Fibroblast of skin of back (primary cell): ENCODE measurements at regions not wholly inside any gene's neighbourhood (a gene's known extent, or its start where the extent isn't known, plus 50 kb on each side); places are given as distances from the start of the nearest gene placed in this dataset.
A peak's percentile ranks its signal among the peaks of the same experiment; 100 is the strongest.
"Not testable (repeated sequence)": the region's sequence is repeated elsewhere in the genome, so short reads cannot be mapped to it uniquely, and the experiment has no call there.

Experiments used
- DNase-seq: peaks from one replicate; pipeline ENCODE4 v3.0.0-alpha.2; 2013

DNA sequence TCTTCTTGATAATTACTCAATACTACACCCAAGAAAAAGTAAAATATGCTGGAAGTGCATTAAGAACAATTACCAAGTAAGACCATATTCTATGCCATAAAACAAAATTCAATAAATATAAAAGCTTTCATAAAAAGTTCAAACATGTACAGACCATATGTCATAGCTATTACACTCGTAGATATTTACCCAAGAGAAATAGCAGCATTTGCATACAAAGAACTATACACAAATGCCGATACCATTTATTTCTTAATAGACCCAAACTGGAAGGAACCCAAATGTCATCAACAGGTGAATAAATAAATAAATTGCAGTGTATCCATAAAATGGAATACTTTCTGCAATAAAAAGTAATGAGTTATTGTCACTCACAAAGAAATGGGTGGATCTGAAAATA, 78.3 kb upstream of the SLC16A7 start:
- DNase-seq, result no peak

DNA sequence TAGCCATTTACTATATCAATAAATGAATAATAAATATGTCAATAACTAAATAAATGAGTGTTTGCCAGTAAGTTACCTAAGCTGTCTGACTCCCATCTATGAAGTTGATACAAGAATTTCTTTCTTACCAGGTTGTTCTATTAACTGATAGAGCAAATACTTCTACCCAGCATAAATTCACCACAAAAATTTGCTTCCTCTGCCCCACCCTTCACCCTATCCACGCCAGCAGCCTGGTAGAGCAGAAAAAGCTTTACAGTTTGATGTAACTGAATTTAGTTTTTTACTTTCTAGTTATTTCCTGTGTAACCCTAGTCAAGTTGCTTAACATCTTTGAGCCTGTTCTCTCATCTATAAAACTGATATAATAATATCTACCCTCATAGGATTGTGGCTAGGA, 94.9 kb upstream of the SLC16A7 start:
- DNase-seq, result no peak

DNA sequence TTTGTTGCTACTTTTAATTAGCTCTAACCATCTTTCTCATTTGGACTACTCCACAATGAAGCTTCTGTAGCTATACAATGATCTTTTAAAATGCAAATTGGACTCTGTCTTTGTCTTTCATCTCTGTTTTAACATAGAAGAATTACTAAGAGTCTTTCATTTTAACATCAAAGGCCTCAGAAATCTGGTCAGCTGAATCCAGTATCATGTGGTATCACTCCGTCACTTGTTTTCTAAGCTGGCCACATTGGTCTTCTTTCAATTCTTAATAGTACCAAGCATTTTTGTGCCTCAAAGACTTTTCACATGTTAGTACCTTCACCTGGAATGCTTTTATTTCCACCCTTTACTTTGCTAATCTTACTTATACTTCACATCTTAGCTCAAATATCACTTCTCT, 95.5 kb upstream of the SLC16A7 start:
- no peak for DNase-seq

DNA sequence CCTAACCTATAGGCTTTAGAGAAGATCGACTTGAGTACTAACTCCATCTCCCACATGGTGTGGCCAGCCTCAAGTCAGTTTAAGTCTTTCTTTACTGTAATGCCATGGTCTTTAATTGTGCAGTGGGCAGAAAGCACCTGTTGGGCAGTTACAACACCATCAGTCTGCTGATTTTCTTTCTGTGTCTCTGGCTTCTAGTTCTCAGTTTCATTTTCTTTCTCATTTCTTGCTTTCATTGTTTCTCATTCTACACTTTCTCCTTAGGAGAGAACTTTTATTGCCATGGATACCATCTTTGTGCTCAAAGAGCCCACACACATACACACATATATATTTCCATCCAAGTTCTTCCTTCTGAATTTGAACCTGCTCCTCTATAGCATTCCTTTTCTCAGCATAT, 96.1 kb upstream of the SLC16A7 start:
- no peak for DNase-seq

DNA sequence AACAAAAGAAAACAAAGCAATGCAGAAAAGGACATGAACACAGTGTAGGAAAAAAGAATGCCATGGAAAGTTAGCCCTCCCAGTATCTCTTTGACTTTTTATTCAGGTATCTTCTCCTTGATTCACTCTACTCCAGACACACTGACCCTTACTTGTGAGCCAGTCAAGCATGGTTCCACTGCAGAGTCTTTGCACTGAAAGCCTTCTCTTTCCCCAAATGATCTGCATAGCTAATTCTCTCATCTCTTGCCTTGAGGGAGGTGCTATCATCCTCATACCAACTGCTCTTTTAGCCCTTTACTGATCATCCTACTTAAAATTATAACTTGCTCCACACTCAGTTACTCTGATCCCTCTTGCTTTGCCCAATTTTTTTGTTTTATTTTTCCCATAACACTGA, 101.2 kb upstream of the SLC16A7 start:
- DNase-seq, result no peak

DNA sequence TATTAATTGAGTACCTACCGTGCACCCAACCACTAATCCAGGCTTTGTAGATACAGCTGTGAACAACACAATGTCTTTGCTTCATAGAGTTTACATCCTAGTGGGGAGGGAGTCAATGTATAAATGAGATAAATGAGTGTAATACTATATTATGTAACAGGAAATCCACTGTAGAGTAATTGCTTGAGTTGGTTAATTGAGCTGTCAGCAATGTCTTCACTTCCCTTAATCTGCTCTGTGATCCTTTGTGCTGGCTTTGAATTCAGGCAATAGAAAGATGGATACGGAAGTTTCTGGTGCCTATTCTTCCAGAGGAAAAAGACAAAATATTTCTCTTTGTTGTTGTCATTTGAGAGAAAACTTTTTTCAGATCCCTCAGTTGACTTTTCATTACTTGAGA, 104.0 kb upstream of the SLC16A7 start:
- DNase-seq, result no peak

DNA sequence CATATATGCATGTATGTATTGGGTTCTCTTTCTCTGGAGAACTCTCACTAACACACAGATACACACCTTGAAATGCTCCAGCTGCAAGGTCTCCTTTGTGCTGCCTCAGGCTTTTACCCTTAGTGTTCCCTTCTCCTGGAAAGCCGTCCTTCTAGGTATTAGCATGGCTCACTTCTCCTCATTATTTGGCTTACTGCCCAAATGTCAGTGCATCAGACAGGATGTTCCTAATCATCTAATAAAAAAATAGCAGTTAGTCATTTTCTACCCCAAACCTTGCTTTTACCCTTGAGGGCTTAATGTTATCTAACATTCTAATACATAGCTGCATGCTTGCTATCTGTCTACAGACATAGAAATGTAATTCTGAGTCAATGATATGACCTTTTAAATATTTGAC, 109.0 kb upstream of the SLC16A7 start:
- DNase-seq, result peak; percentile 37

DNA sequence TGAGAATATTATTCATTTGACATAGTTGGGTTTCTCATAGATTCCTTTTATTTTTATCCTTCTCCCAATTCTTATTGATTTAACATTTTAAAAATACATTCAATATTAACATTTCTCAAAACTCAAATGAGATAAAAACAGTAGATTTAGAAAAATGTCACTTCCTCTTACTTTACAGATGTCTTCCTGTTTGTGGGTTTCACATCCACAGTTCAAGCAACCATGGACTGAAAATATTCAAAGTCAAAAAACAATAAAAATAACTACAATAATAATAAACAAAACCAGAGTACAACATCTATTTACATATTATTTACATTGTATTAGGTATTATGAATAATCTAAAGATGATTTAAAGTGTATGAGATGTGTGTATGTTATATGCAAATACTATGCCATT, 111.3 kb upstream of the SLC16A7 start:
- DNase-seq, result no peak

DNA sequence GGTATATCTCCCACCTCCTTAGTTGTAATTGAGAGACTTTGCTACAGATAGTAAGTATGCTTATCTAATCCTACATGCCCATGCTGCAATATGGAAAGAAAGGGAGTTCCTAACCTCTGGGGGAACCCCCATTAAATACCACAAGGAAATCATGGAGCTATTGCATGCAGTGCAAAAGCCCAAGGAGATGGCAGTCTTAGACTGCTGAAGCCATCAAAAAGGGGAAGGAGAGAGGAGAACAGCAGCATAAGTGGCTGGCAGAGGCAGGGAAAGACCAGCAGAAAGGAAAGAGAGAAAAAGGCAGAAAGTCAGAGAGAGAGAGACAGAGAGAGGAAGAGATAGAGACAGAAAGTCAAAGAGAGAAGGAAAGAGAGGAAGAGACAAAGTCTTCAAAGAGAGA, 121.6 kb upstream of the SLC16A7 start:
- not testable (repeated sequence) for DNase-seq

DNA sequence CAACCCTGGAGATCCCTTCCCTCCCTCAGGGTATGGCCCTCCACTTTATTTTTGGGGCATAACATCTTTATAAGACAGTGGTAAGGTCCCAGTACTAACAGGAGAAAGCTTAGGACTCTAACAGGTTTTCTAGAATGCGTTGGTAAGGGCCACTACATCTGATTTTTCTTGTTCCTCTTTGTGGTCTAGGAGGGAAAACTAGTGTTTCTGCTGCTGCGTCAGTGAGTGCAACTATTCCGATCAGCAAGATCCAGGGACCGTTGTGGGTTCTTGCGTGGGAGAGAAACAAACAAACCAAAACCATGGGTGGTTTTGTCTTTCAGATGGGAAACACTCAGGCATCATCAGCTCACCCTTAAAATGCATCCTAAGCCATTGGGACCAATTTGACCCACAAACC, 123.6 kb upstream of the SLC16A7 start:
- DNase-seq, result no peak

DNA sequence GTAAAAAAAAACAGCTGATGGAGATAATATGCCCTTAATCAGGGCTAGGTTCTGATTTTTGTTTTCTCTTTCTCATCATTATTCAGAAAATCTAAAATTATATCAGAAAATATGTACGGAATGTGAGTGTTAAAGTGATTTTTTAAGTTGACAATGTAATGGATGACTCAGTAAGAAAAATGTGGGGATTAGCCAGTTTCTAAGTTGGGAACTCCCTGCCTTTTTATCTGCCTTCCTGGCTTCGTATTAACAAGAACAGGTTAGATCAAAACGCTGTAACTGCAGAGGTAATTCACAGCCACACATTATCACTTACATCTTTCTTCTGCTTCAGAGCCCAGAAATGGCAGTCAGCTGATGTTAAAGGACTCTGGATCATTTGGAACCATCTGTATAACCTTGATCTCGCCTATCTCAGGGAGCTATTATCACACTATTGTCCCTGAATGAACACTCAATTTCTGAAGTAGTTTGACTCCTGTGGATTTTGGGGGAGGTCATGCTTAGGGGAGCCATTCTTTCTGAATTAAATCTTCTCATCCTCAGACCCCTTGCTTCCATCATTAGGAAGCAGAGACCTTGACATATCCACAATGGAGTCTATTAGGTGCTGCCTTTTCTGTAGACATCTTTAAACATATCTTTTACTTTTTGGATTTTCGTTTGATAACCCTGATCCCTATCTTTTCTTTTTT, 135.7 kb upstream of the SLC16A7 start:
- DNase-seq, result peak; percentile 77

DNA sequence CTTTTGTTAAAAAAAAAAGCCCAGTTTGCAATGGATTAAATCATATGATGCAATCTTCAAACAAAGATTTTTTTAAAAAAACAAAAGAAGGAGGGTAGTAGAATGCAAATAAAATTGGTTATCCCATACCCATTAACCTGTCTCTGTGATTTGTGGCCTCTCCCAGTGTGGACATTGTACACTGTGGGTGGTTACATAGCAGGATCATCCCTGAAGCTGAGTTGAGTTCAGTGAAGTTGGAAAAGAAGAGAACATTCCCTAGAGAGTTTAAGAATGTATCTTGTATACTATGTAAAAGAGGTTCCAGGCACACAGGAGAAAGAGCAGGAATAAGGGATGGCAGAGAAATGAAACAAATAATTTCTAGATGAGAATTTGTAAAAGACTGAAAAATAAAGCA, 142.4 kb upstream of the SLC16A7 start:
- DNase-seq, result peak; percentile 32

DNA sequence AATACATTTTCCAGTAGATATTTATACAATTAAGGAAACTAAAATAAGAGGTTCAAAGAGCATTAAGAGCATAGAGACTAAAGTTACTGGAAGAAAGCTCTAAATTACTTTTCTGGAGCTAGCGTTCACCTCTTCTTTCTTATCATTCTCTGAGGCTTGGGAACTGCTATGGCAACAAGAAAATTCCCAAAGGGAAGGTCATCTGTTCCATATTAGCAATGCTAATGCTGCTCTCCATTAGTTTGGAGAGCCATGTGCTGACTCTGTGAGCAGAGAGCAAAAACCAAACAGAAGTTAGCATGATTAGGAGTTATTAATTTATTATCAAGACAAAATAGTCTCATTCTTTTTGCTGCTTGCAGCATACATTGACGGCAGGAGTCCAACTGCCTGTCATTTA, 143.1 kb upstream of the SLC16A7 start:
- peak; percentile 61 for DNase-seq

DNA sequence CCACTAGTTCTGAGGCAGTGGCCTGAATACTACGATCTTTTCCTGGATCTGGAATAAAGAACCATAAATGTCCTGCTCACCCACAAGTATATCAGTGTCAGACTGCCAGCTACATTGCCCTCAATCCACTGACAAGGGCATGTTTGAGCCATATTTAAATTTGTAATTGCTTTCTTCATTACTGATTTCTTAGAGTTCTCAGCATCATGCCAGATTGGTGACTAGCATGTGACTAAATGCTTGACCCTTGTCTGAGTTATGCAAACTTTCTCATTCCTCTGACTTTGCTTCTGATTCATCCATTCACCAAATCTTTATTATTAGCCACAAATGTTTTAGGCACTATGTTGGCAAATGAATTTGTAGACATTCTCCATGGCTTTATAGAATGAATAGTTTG, 143.6 kb upstream of the SLC16A7 start:
- DNase-seq, result peak; percentile 91

DNA sequence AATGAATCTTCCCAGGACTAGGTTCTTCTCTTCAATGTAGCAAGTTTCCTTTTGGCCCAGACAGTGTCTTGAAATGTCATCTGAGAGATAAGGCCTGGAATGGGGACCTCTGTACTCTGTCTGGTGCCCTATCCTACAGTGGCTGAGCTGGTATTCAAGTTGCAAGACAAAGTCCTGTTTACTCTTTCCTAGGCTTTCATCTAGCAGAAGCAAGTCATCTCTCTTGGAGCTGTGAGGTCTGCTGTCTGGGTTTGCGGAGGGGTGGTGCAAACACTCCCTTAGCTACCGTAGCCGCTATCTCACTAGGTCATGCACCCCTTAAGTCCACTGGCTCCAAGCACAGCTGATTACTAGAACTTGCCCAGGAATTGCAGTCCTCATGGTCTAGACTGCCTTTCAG, 149.7 kb upstream of the SLC16A7 start:
- no peak for DNase-seq

DNA sequence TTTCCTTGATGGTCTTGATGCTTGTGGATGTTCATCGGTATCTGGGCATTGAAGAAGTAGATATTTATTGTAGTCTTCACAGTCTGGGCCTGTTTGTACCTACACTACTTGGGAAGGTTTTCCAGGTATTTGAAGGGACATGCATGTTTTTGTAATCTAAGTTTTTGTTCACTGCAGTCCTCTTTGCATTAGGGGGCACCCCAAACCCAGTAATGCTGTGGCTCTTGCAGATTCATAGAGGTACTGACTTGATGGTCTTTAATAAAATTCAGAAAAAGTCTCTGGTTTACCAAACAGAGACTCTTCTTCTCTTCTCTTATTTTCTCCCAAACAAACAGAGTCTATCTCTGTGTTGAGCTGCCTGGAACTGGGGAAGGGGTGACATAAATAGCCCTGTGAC, 150.9 kb upstream of the SLC16A7 start:
- DNase-seq, result no peak

DNA sequence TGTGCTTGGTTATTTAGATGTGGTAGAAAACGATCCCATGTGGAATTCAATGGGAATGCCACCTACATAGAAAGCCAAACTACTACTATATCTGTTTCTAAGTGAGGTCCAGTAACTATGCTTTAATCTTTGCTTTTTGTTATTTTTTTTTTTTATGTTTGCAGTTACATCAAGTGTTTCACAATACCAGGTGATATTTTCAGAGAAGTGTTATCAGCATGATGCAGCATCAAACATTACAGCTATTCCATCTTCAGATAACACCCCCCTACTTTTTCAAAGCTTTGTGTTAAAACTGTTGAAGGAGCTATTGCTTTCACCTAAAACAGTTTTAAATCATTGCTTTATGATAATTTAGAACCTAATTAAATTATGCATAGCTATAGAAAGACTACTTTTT, 163.8 kb upstream of the SLC16A7 start:
- DNase-seq, result no peak

DNA sequence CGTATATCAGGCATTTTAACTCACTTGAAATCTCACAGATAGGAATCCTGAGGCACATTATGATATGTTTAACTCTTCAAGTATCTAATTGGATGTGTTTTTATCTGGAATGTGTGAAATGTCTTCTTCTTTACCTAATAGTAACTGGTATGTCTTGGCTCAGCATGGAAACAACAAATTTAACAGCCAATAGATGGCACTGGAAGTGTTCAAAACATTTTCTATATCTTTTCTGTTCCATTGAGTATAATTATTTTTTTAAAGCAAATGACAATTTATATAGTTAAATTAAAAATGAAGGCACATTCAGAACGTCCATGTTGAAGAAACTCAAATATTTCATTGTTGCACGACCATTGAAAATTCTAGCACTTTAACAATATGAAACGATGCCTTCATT, 164.6 kb upstream of the SLC16A7 start:
- DNase-seq, result peak; percentile 31

DNA sequence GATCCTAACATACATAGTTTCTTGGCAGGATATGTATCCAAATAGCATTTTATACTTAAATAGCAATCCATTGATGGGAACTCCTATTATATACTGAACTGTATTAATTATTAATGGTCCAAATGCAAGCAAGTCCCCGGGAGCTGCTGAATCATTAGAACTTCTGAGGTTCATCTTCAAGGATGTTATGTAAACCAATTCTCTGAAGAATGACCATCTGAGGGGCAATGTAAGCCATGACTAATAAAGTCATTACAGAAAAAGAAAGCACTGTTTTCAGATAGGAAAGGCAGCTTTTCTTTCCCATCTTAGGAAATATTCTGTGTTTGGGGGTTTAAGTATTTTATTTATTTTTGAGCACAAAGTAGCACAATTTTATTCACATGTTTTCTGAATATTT, 166.1 kb upstream of the SLC16A7 start:
- peak; percentile 52 for DNase-seq

DNA sequence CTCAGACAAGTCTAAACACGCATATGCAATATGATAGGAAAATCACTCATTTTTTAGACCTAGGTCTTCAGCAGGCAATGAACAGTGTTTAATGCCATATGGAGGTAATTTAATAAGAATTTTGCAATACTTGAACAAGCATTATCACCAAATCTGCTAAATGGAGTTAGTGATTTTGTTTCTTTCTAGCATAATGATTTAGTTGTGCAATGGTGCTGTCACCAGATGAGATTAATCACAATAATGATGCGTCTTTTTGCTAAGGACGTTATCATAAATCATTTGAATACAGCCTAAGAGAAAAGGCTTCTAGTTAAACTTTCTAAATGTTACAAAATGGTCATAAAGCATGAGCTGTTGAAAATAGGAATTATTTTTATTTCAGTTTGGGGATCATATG, 170.0 kb upstream of the SLC16A7 start:
- DNase-seq, result no peak

DNA sequence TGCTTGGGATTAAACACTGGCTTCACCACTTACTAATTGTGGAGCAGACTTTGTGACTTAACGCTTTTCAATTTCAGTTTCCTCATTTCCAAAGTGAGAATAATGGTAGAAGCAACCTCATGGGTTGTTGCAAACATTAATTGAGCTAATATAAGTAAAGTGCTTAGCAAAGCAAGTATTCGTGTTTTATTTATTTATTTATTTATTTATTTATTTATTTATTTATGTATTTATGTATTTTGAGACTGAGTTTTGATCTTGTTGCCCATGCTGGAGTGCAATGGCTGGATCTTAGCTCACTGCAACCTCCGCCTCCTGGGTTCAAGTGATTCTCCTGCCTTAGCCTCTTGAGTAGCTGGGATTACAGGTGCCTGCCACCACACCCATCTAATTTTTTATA, 171.2 kb upstream of the SLC16A7 start:
- not testable (repeated sequence) for DNase-seq

DNA sequence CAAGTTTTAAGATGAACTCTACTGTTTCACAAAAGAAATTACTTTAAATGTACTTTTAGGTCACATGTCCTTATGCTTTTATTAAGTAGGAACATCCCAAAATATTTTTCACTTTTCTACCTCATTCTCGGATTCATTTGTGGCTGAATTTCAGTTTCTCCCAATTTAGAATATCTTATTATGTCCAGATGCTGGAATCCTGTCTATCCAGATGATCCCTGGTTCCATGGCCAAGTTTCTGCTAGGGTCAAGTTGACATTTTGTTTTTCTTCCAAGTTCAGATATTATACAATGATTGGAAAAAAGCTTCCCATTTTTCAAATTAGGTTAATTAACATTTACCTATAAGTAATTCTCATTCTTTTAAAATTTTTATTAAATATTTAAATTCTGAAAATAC, 181.8 kb upstream of the SLC16A7 start:
- no peak for DNase-seq

DNA sequence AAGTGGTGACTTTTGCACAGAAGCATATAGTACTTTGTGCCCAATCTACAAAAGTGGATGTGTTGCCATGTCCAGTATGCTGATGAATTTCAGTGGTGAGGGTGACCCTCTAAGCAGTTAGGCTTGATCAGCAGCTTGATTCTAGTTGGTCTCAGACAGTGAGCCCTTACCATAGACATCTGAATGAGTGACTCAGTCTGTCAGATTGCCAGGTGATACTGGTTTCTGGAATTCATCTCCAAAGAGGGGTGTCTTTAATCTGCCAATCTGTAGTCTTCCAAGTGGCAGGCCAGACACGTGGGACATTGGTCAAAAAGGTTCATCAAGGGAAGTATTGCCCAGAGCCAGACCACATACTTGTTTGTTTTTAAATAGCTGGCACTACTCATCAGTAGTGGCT, 187.4 kb upstream of the SLC16A7 start:
- DNase-seq, result peak; percentile 39

DNA sequence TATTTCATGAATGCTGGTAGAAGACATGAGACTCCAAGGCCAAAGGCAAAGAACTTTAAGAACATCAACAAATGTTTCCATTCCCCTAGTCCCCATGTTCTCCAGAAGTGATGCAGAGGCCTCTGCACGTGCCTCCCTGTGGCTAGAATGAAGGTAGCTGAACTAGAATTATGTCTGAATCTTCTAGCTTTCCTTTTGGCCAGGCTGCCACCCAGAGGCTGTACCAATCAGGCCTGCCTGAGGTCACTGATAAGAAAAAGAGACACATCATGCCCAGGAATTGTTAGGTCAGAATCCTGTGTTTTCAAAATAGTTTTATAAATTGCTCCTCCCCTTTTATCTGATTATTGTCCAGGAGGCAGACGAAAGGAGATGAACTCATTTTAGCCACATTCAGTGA, 188.0 kb upstream of the SLC16A7 start:
- DNase-seq, result no peak

DNA sequence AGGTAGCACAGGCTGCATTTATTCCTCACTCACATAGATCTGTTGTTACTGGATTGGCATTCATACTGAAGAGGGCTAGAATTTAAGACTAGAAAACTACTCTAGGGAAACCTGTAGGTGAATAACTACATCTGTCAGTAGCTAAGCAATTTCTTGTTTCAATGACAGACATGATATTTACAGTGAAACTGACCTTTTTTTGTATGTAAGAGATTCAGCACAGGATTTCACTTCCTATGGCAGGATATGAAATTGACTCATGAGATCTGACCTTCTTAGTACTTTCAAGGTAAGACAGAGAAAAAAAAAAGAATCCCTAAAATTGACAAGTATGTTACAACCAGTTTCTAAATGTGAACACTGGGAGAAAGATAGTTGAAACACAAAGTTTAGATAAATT, 189.8 kb upstream of the SLC16A7 start:
- no peak for DNase-seq
